ENCODE measurements at regions not wholly inside any gene's neighbourhood (a gene's known extent, or its start where the extent isn't known, plus 50 kb on each side); places are given as distances from the start of the nearest gene placed in this dataset.

DNA sequence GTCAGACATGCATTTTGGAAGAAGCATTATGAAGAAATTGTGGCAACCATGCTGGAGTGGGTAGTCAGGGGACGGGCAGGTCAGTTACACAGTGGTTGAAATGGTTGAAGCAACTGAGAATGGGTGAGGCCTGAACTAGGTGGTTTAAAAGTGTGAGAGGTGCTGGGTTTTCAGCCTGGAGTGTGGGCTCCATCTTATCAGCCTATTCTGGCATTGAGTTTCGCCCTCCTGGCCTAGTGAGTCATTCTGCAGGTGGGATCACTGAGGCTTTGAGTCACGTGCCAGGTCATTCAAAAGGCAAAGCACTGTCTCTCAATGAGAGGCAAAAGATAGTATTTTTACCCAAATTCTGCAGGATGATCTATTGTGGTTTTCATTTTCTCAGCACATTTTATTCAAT lies 181.9 kb upstream of the CHD6 start:
- TF ChIP-seq CTCF (IDR thresholded peaks at IDR 0.05): no peak
- TF ChIP-seq POLR2A (IDR thresholded peaks at IDR 0.05): no peak

Data from Peyer's patch (tissue), 4 donors.